NCI-H82 treated with DMSO at 0.1 percent for 48 hours (cell line): ENCODE measurements at regions not wholly inside any gene's neighbourhood (a gene's known extent, or its start where the extent isn't known, plus 50 kb on each side); places are given as distances from the start of the nearest gene placed in this dataset.

Source experiments
- DNase-seq: peaks from one replicate; lab custom pipeline; 2025; ENCODE audit not compliant: unreplicated experiment; lab: John Stamatoyannopoulos, UW

GRCh38 chr4:185921583-185922555 is 109.9 kb upstream of the SORBS2 start:
- DNase-seq: no peak

GRCh38 chr4:185924458-185925044 is 112.6 kb upstream of the SORBS2 start:
- no peak for DNase-seq

DNA sequence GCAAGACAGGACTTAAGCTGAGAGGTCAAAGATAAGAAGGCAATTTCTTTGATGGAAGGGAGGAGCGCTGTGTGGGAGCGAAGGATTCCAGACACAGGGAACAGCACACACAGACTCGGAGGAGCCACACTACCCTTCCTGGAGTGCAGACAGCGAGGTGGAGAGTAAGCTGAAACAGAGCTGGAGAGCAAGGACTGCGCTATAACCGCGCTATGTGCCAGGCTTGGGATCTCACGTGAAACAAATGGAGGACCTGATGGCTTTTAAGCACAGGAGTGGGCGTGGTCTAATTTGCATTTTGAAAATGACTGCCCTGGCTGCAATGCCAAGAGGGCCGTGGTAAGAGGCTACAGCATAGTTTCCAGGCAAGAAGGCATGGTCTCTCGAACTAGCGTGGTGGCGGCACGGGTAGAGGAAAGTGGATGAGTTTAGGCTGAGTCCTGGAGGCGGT is 113.9 kb upstream of the SORBS2 start:
- no peak for DNase-seq

DNA sequence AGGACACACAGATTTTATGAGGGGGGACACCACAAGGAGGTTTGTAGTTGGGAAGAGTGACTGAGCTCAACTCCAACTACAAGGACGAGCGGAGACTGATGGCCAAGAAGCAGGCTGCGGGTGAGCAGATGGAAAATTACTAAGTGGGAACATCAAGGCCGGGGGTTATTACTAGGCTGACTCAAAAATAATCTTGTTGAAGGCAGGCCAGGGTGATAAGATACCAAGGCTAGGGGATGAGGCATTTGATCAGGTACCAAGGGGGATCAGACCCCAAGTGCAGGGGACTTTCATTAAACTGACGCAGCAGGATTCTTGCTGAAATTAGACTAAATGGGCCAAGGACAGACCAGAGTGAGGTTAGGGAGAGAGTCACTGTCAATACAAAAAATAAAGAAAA is 119.4 kb upstream of the SORBS2 start:
- no peak for DNase-seq

DNA sequence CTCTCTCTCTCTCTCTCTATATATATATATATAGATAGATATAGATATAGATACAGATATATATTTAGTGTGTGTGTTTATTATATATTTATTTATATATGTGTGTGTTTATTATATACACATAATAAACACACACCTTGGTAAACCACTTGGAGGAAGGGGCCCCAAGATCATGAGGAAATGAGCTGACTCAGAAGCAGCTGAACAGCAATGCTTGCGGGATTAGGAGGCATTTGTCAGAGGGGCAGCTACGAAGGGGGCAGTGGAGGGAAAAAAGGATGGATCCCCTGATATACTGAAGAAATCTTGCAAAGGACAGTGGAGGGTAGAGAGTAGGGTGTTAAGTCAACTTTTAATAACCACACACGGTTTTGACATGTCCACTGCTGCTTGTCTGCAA is 120.0 kb upstream of the SORBS2 start:
- DNase-seq: no peak

DNA sequence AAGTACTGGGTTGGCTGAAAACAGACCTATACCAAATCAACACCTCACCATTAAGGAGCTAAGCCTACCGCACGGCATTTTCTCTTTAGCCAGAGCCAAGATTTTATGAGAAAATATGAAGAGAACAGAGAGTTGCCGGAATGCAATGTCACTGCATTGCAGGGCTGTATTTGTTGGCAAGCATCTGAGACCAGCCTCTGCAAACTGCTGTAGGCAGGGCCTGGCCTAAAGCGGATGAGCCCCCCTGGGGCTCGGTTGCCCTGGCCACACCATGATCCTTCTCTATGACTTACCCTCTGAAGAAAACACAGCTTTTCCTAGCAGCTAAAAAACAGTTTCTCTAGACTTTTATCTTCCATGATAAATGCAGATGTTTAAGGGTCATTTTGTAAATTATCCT is 120.5 kb upstream of the SORBS2 start:
- DNase-seq: no peak

- no peak for DNase-seq
Measured at GRCh38 chr4:185933078-185933581, 121.1 kb upstream of the SORBS2 start.

- DNase-seq: no peak
Measured at GRCh38 chr4:185936650-185937376, 124.8 kb upstream of the SORBS2 start.

- no peak for DNase-seq
Measured at GRCh38 chr4:185938654-185939053, 126.7 kb upstream of the SORBS2 start.

- DNase-seq: no peak
Measured at GRCh38 chr4:185941461-185941860, 127.5 kb upstream of the TLR3 start.

GRCh38 chr4:185945252-185945651 is 123.7 kb upstream of the TLR3 start:
- DNase-seq: no peak

DNA sequence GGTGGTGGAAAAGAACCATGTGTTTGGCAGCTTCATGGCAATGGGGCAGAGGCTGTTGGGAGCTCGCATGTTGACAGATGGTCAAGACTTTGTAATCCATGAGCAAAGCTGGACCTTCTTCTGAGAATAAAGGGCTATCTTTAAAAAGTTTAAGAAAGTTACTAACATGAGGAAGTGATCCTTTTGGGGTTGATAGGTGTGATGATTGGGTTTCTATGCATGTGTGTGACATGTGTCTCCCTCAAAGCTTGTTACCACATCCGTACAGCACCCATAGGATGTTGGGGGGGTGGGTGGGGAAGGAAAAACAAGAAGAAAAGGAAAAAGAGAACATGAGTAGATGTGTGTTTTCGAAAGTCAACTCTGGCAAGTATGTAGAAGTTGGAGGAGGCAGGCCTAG is 123.0 kb upstream of the TLR3 start:
- no peak for DNase-seq

GRCh38 chr4:185950891-185951290 is 118.1 kb upstream of the TLR3 start:
- no peak for DNase-seq

- no peak for DNase-seq
Measured at GRCh38 chr4:185955151-185955770, 113.7 kb upstream of the TLR3 start.

- no peak for DNase-seq
Measured at GRCh38 chr4:185955826-185956543, 113.0 kb upstream of the TLR3 start.

GRCh38 chr4:185956544-185956940 is 112.4 kb upstream of the TLR3 start:
- no peak for DNase-seq

- DNase-seq: no peak
Measured at GRCh38 chr4:185958094-185958747, 110.7 kb upstream of the TLR3 start.

DNA sequence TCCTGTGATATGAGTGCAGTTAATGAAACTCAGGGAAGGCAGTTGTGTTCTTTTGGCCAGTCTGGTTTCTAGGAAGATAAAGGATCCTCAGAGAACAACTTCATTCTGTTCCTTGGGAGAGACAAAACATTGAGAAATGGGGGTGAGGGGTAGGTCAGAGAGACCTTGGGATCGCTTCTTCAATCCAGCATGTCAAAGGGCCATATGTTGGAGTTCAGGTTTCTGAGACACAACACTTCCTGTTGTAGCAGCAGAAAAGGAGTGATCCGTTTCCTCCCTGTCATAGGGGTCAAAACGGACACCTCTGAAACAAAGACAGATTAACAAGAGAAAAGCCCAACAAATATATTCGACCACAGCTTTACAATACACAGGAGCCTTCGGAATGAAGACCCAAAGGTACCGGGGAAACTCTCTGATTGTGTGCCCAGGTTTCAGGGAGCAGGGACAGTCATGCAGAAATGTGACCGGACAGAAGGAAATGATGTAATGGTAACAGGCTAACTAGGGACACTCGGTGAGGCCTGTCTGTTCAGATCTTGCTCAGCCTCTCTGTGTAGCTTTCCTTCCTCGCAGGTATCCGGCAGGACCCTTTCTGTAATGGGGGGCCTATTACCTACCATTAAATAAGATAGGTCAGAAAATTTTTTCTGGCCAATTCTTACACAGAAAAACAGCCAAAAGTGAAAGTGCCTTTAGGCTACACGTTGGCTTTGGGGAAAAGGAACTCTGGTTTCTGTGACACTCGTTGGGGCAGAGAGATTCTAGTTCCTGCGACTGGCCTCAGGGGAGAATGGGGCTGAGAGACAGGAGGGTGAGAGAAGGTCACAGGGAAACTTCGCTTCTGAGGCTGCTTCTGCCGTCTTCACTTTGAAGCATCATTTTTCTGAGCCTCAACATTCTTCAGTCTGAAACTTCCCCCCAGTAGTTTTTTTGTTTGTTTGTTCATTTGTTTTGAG is 103.3 kb upstream of the TLR3 start:
- DNase-seq: no peak

DNA sequence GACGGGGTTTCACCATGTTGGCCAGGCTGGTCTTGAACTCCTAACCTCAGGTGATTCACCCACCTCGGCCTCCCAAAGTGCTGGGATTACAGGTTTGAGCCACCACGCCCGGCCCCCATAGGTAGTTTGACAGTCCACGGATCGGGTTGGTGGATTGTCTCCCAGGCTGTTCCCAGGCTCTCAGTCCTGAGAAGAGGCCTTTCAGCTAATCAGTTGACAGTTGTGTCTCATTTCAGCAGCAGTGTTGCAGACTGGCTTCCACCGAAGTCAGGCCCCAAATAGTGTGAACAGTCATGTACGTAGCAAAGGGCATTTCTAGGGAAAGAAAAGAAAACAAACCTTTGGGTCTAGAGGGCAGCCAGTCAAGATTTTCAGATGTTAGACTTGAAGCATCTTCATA is 102.4 kb upstream of the TLR3 start:
- DNase-seq: no peak
